Islet precursor cell (in vitro differentiated cells): ENCODE measurements at regions not wholly inside any gene's neighbourhood (a gene's known extent, or its start where the extent isn't known, plus 50 kb on each side); places are given as distances from the start of the nearest gene placed in this dataset.

ENCODE experiments used
- DNase-seq: peaks from one replicate; pipeline ENCODE4 v3.0.0-alpha.2; 2018

DNA sequence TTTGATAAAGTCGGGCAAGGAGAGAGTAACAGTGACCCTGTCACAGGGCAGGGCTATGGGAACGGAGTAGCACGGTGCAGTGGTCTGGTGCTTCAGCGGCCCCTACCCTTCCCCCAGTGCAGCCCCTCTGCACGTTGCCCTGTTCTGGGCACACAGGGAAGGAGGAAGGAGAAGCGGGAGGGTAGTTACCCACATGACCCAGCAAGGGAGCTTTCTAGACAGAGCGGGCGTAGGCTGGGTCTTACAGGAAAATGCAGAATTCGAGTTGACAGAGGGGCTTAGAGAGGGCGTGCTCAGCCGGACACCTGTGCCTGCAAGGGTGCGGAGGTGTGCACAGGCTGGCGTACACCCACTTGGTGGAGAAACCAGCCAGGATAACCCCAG lies 341.2 kb downstream of the NPHP4 start:
- no peak for DNase-seq

DNA sequence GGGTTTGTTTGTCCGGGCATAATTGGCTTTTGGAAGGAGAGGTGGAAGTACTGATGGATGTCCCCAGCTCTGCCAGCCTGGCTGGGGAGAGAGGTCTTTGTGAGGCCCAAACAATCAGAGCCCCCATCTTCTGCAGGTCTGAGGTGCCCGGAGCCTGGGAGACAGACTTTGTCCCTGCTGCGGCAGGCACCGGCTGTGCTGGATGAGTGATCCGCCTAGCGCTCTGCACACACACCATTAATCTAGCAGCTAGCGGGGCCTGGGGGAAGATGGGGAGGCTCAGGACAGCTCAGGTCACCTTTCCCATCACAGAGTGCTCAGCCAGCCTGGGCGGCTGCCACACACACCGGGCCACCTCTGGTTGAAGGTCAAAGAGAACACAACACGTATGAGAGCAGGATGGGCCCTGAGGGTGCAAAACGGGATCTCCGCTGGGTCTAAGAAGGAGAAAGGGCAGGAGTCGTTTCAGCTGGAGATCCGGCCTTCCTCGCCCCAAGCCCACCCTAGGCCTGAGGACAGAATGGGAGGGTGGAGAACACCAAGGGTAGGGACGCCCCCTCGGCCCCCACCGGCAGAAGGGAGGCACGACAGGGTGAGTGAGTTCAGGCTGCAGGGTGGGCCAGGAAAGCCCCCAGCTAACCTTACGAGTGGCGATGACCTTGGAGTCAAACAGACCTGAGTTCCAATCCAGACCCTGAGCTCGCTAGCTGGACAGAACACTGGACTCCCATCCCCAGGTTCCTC lies 341.8 kb downstream of the NPHP4 start:
- peak; percentile 46 for DNase-seq

DNA sequence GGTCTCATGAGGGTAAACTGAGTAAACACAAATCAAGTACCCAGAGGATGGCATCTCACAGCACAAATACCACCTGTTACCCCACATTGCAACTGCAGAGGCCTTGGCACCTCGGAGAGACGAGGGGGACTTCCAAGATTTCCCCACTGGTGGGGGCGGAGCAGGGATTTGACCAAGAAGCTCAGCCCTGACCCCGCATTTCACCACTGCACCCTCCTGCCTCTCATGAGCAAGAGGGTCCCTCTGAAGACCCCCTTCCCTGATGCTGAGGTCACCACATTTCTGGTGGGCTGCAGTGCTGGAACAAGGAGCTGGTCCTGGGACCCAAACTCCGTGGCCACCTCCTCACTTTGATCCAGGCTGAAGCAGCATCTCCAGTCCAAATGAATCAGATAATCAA lies 342.4 kb downstream of the NPHP4 start:
- DNase-seq, result peak; percentile 46

DNA sequence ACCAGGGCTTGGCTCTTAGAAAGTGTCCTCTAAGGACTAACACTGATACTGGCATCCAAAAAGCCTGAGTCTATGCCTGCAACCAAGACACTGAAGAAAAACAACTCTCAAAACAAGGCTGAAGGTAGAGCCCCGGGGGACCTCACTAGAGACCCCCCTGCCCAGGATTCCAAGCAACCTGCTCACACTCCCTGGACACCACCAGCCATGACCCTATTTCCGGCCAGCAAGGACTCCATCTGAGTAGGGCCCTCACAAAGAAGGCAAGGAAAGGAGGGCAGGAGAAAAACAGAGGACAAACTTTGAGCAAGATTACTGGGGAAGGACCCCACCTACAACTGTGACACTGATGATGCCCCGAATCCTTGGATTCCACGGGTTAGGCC lies 343.1 kb downstream of the NPHP4 start:
- DNase-seq, result no peak

DNA sequence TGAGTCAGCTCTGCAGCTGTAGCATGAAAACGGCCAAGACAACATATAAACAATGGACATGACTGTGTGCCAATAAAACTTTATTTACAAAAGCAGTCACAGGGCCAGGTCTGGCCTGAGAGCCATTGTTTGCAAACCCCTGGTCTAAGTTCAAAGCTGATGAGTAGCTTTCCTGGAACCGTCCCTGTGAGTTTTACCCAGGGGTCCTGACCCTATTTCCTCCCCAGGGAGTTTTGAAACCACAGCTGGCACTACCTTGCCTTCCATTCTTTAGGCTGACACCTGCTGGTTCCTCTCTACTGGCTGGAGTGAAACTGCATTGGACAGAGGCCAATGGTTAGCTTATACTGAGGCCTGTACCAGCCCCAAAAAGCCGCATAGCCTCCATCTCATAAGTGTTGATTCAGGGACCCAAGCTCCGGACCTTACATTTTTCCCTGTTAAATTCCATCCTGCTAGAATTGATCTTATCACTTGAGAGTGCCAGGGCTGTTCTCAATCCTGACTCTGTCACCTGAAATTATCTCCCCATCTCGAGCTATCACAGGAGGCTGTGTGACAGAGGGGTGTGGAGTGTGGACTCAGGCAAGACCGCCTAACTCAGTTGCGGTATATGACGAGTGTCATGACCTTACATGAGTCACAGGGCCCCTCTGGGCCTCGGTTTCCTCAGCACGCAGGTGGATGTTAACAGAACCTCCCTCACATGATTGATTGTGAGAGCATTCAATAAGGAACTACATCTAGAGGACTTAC lies 343.6 kb downstream of the NPHP4 start:
- peak; percentile 53 for DNase-seq

DNA sequence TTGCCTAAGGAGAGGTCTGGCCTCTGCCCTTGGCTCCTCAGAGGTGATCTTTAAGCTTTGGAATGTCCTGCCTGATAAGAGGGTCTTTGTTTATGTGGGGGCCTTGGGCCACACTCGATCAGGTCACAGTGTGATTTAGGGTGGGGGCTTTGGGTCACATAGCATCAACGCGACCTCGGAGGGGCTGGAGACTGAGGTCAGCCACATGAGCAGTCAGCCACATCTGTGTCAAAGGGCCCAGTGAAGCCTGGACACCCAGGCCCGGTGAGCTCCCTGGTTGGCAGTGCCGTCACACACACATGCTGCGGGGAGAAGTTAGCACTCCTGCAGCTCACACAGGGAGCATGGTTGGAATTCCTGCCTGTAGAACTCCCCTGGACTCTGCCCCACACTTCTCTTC lies 345.0 kb downstream of the NPHP4 start:
- DNase-seq, result peak; percentile 82

DNA sequence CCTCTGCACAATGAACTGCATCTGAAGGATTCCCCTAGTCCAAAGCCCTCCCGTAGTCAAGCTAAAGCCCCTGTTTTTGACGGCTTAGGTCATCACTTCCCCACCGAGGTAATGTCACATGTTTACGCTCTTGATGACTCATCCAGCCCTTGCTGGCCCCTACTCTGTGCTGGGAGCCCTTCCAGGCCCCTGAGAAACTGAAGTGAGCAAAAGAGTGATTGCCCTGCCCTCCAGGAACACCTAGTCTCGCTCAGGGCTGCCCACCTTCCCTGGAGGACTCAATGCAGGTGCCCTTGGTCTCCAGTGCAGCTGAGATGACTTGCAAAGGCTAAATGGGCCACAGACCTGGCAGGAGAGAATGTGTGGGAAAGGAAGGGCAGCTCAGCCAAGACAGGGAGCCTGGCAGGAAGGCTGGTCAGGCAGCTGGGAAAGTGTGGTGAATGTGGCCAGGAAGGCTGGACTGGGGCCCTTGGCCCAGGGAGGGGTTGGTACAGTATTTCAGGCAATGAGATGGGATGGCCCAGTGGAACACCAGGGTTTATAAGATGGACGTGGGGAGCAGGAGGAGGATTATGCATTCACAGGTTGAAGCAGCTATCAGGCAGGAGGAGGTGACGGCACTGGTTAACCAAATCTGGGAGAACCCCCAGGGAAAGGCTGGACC lies 345.6 kb downstream of the NPHP4 start:
- peak; percentile 69 for DNase-seq

DNA sequence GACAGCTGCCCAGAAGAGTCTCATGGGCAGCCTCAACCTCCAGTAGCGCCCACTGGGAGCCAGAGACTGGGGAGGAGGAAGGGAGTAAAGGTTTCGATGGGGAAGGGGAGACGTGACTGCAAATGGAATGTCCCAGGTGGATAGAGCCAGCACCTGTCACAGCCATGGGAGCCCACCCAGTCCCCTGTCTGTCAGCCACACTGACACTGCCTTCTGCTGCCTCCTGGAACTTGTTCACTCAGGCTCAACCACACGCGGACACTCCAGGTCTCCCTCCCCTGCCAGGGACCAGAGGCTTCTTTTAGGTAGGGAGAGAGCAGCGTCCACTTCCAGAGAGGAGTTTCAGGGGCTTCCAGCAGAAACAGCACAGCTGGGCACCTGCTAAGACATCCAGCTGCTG lies 346.3 kb downstream of the NPHP4 start:
- DNase-seq, result no peak

DNA sequence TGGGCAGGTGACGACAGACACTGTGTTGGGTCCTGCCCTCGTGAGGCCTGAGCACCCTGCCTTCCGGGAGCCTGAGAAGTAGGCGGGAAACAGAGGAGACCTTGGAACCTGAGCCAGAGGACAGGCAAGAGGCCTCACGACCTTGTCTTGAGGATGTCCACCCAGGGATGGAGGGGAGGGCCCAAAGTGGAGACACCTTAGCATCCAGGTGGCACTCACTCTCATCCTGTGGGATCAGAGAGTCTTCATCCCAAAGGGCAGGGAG lies 347.2 kb downstream of the NPHP4 start:
- no peak for DNase-seq

DNA sequence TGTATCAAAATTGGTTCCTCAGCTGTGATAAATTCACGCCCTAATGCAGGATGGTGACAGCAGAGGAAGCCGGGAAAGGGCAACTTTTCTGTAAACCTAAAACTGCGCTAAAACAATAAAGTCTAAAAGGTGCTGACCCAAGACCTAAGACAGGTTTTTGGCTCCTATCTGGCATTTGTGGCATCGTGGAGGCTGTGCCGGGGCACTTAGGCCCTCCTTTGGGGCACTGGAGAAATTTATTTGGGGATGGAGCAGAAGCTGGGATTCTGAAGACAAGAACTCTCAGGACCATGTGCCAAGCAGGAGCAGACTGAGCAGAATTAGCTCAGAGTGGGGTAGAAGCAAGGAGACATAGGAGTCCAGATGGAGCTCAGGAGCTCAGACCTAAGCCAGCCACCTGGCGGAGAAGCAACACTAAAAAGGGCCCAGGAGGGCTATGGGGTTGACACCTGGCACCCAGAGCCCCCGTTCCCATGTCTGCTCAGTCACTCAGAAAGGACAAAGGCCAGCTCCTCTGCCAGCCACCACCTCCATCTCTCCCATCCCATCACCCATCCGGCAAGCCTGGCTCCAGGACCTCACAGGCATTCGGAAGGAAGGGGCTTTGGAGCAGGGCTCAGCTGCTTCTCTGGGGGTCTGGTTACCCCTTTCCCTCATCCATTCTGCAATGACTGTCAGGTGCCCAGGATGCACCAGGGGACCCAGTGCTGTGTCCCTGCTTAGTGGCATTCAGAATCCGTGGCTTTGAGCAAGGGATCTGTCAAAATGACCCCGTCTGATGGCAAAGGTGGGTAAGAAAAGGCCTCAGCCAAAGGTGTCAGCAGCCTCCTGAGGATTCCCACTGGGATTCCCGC lies 347.7 kb downstream of the NPHP4 start:
- no peak for DNase-seq

DNA sequence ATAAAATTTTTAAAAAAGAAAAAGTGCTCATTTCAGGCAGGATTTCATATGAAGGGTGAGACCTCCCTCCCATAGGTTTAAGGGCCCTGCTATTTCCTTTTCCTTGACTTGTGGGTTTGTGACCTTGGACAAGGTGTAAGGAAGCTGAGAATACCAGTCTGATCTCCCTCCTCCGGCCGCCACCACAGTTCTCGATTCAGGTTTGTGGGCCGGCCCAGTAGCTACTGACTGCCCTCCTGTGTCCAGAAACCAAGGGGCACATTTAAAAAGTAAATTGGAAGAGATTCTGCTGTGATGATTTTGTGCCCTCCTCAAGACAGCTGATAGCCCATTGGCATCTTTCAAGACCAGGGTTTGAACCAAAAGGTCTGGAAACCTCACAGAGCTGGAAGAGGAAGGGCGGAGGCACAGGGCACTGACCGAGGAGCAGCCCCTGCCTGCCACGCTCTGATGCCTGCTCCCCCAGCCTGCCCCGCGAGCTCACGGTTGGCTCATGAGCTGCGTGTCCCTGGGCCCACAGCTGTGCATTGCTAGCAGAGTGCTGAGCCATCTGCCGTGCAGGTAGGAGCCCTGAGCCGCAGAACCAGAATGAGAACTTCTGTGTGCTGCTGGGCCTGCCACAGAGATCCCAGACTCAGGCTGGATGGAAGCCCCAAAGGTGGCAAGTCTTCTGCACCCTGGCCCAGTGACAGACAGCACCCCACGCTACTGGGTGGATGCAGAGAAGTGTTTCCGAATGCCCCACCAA lies 348.7 kb downstream of the NPHP4 start:
- peak; percentile 45 for DNase-seq

DNA sequence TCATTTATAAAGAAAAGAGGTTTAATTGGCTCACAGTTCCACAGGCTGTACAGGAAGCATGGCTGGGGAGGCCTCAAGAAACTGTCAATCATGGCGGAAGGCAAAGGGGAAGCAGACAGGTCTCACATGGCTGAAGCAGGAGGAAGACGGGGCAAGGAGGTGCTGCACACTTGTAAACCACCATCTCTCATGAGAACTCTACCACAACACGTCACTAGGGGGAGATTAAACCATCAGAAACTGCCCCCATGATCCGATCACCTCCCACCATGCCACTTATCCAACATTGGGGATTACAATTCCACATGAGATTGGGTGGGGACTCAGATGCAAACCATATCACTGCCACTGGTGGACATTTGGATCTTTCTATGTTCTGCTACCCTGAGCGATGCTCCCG lies 351.4 kb downstream of the NPHP4 start:
- DNase-seq, result peak; percentile 45

DNA sequence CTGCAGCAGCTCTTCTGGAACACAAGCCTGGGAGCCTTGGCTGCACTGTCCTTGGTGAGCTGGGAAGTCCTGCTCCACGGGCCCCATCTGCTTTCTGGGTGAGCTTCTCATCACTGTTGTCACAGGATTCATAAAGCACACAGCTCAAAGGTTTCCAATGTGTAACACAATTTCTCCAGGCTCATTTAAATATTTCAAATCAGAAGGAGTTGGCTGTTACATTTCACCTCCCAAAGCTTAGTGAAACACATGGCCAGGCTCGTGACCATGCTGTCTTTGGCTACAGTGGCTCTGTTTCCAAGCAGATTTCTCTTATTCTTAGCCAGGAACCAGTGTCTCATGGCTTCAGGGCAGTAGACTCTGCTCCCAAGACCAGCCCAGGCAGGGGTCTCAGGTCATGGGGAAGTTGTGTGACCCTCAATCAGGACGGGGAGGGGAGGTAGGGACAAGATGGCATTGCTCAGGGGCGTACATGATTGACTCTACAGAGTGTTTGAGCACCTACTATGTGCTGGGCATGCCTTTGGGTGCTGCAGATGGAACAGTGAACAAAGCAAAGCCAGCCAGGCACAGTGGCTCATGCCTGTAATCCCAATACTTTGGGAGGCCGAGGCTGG lies 353.0 kb downstream of the NPHP4 start:
- peak; percentile 23 for DNase-seq

DNA sequence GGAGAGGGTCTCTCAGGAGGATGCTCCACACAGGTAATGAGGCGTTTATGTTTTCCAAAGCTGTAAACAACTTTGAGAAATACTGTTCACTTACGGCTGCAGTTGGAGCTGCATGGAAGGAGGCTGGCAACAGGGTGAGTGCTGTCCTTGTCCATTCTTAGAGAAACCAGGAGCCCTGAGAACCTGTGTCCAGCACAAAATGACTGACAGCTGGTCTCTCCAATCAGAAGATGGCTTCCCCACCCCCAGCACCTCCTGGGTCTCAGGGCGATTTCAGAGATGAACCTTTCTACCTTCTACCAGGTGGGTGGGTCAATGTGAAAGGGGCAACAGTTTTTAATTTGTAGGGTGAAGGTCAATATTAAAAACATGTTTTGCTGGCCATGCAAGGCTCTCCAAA lies 353.6 kb downstream of the NPHP4 start:
- no peak for DNase-seq

DNA sequence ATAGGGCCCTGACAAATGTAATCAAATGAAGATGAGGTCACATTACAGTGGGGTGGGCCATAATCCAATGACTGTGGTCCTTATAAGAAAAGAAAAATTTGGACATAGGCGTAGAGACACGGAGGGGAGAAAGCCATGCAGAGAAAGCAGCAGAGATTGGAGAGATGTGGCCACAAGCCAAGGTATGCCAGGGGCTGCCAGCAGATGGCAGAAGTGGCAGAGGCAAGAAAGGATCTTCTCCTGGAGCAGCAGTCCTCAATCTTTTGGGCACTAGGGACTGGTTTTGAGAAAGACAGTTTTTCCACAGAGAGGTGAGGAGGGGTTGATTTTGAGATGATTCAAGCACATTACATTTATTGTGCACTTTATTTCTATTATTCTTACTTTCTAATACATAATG lies 355.1 kb downstream of the NPHP4 start:
- peak; percentile 50 for DNase-seq

DNA sequence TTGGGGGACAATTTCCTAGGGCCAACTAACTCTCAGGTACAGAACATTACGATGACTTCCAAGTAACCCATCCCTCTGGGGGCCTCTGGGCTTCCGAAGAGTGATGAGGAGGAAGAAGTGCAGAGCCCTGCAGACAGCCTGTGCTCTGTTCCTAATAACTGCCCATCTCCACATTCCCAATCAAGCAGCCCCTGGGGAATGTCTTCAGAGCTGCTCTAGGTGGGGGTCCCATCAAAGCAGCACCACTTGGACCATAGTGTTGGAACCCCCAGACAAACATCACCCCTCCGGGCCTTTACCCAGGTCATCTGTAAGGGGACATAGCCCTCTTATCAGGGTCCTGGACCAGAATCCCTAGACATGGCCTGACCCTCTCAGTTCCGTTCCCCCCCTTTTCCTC lies 357.3 kb downstream of the NPHP4 start:
- no peak for DNase-seq

DNA sequence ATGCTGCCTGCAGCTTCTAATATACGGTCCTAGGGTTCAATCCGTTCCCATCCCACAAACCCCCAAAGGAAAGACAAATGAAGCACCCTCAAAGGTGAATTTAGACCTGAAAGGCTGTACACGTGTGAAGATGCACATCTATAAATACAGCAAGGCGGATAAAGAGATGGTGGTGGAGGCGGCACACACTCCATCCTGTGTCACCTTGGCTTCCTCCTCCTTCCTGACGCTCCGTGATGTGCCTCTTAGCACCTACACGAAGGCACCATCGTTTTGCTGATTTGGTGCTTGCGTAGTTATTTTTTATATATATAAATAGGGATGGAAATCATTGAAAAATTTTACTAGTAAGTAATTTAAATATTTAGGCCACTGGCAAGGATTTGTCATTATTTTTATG lies 359.4 kb downstream of the NPHP4 start:
- no peak for DNase-seq

DNA sequence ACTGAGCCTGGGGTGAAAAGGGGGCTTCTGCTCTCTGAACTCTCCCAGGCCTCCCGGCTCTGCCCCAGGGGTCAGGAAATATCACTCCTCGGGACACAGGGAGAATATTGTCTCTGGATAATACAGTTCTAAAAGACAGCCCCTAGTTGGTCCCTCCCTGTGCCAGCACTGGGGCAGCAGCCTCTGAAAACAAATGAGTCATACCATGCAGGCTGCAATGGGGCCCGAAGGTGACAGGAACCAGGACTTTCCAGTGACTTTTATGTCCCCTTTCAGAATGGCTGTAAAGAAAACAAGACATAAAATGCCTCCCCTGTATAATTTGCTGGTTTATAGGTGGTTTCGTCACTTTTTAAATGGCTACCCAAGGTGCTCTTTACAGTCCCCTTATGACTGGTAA lies 360.0 kb downstream of the NPHP4 start:
- peak; percentile 87 for DNase-seq

DNA sequence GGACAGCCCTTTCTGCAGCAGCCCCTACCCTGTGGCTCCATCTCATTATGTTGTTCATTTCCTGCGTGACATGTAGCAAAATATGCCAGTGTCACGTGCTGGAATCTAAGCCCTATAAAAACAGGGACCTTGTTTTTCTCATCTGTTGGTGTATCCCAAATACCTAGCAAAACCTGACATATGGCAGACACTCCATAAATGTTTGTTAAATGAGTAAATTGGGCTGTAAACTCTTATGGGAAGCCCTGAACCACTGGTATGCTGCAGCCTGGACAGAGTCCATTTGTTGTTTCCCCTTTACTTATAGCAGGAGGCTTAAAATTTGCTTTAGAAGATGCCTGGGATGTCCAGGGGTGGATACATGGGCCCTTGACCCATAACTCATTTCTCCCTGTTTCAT lies 363.8 kb downstream of the NPHP4 start:
- DNase-seq, result peak; percentile 31

DNA sequence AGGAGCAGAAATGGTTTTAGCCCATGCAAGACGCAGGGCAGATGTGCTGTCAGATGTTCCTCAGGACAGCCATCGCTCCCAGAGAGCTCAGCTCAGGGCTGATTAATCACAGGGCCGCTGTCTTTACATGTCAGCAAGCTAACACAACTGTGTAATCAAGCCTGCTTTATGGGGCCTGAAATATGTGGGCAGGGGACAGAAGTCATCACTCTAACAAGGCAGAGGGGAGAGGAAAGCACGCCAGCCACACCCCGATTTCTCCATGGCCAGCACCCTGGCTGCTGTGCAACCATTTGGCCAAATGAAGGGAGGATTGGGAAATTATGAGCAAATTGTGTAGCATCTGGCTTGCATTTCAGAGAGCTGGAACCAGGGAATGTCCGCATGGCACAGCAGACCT lies 368.8 kb downstream of the NPHP4 start:
- DNase-seq, result no peak

DNA sequence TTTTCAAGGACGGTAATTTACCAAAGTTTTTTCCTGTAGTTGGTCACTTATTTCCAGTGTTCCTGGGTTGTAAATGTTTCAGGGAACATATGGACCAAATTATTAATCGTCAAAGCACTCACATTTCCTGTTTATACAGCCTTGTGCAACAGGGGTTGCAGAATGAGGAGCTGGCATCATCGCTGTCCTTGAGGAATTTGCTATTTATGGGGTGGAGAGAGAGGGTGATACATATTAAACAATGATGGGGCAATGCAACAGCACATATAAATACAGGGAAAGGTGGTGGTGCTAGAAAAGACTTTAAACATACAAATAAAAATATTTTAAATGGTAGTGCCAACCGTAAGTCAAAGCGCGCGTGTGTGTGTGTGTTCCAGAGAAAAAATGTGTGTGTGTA lies 369.8 kb downstream of the NPHP4 start:
- DNase-seq, result no peak

DNA sequence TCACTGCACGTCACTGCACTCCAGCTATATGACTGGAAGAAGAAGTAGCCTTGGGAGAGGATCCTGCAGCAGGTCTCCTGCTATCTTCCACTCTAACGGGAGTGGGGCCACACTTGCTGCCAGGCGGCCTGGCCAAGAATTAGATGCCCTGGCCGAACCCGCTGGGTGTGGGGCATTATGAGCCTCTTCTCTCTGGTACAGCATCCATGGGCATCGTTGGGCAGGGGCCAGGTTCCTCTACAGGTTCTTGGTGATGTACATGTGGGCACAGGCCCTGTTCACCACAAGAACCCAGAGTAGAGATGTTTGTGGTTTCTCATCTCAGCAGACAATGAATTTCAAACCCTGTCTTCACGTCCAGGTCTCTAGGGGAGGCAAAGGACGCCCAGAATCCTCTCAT lies 370.5 kb downstream of the NPHP4 start:
- no peak for DNase-seq
